Skin of body (tissue), 1 donor: ENCODE measurements at regions not wholly inside any gene's neighbourhood (a gene's known extent, or its start where the extent isn't known, plus 50 kb on each side); places are given as distances from the start of the nearest gene placed in this dataset.

ENCODE experiments used
- DNase-seq: peaks from one replicate; lab custom pipeline; 2025; lab: John Stamatoyannopoulos, UW

GRCh38 chr6:121816361-121816760, 380.9 kb downstream of the GJA1 start:
- DNase-seq, result no peak

- DNase-seq, result no peak
These were observed 381.6 kb downstream of the GJA1 start for GRCh38 chr6:121816906-121817540.

- no peak for DNase-seq
These were observed 388.0 kb downstream of the GJA1 start for GRCh38 chr6:121823437-121823851.

- DNase-seq, result no peak
These were observed 390.8 kb downstream of the GJA1 start for GRCh38 chr6:121826156-121826810.

- peak; percentile 89 for DNase-seq
These were observed 392.9 kb downstream of the GJA1 start for GRCh38 chr6:121828146-121828886.

GRCh38 chr6:121830736-121831135, 395.3 kb downstream of the GJA1 start:
- DNase-seq, result peak; percentile 94

GRCh38 chr6:121835662-121836061, 400.2 kb downstream of the GJA1 start:
- DNase-seq, result peak; percentile 47

- DNase-seq, result no peak
These were observed 402.2 kb downstream of the GJA1 start for GRCh38 chr6:121837545-121838229.

GRCh38 chr6:121838842-121839241, 403.4 kb downstream of the GJA1 start:
- no peak for DNase-seq

GRCh38 chr6:121839896-121840295, 404.4 kb downstream of the GJA1 start:
- no peak for DNase-seq

- DNase-seq, result no peak
These were observed 409.5 kb downstream of the GJA1 start for GRCh38 chr6:121844898-121845297.

GRCh38 chr6:121847806-121848522, 412.5 kb downstream of the GJA1 start:
- DNase-seq, result no peak

- DNase-seq, result no peak
These were observed 413.2 kb downstream of the GJA1 start for GRCh38 chr6:121848523-121849255.

- no peak for DNase-seq
These were observed 414.0 kb downstream of the GJA1 start for GRCh38 chr6:121849477-121849876.

- no peak for DNase-seq
These were observed 415.6 kb downstream of the GJA1 start for GRCh38 chr6:121851056-121851455.

GRCh38 chr6:121853686-121854085, 418.2 kb downstream of the GJA1 start:
- no peak for DNase-seq

GRCh38 chr6:121855521-121855920, 420.1 kb downstream of the GJA1 start:
- DNase-seq, result no peak

- DNase-seq, result no peak
These were observed 420.9 kb downstream of the GJA1 start for GRCh38 chr6:121856296-121856695.

- no peak for DNase-seq
These were observed 422.1 kb downstream of the GJA1 start for GRCh38 chr6:121857551-121857950.

- no peak for DNase-seq
These were observed 422.9 kb downstream of the GJA1 start for GRCh38 chr6:121858310-121858709.

GRCh38 chr6:121858986-121859385, 423.5 kb downstream of the GJA1 start:
- DNase-seq, result peak; percentile 25
